Colonic mucosa (tissue), 4 donors: ENCODE measurements at regions not wholly inside any gene's neighbourhood (a gene's known extent, or its start where the extent isn't known, plus 50 kb on each side); places are given as distances from the start of the nearest gene placed in this dataset.
A peak's percentile ranks its signal among the peaks of the same experiment; 100 is the strongest.

Experiments used
- DNase-seq: peaks from one replicate; pipeline ENCODE4 v3.0.0-alpha.2; 2020
- H3K27ac ChIP-seq: fragments of 200-600 bp; one replicate; pipeline ENCODE4 v1.8.0; 2021
- H3K27me3 ChIP-seq: fragments of 200-600 bp; one replicate; pipeline ENCODE4 v1.8.0; 2021
- H3K36me3 ChIP-seq: fragments of 200-600 bp; one replicate; pipeline ENCODE4 v1.8.0; 2021
- H3K4me1 ChIP-seq: fragments of 200-600 bp; one replicate; pipeline ENCODE4 v1.8.0; 2021; ENCODE audit warnings: mild to moderate bottlenecking
- H3K4me3 ChIP-seq: fragments of 200-600 bp; one replicate; pipeline ENCODE4 v1.8.0; 2021
- H3K9ac ChIP-seq, 2 donors: one replicate each; pipeline ENCODE4 v1.7.0; 2013; ENCODE audit warnings: control low read depth in 2 of 2, low read depth in 2 of 2, low read length in 2 of 2
- H3K9me3 ChIP-seq: fragments of 200-600 bp; one replicate; pipeline ENCODE4 v1.8.0; 2021
- CTCF ChIP-seq: fragments of 200-600 bp; IDR thresholded peaks from one replicate; pipeline ENCODE4 v1.8.0; 2022; ENCODE audit warnings: antibody characterized with exemption, mild to moderate bottlenecking
- intact Hi-C: fragments of 100-400 bp; cut with DNase I; formaldehyde crosslinking; loops from one replicate; pipeline ENCODE4 v1.14.1; 2022
- donor health status: healthy.
- donor health status: DM: no; HTN: no; CAD: no.
- donor health status: DM: no; HTN: no; CAD: no.

DNA sequence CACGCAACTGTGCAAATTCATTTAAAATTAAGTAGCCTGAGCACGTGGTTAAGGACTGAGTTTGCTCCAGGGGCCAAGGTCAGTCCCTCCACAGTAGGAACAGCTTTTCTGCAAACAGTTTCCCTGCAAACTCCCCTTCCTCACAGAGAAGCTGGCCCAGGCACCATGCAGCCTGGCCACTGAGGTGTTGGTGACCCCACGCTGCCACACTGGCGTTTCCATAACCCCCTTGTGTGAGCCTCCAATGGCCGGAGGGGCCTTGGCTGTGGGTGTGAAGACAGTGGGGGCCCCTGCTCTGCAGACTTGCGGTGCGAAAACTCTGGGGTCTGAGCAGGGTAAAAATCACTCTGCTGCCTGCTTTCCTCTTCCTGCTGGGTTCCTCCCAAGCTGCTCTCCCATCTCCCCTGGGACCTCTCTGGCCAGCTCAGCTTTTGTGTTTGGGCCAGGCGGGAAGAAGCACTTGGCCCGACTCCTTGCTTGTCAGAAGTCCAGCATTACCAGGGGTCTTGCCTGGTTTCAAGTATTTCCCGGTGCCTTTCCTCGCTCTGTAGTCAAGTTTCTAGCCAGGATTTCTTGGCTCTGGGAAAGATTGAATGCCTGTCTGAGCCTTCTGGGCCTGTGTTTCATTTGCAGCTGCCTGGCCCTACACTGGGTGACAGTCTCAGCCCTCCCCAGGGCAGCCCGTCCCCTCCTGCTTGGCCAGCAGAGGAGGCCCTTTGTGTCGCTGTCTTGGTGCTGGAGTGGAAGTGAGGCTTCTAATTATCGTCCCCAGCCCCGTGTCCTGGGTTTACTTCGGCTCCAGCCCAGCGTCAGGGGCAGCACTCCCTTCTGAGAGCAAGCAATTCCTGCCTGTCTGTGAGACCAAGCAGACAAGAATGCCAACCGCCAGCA lies 131.4 kb upstream of the SLC1A4 start:
- Histone ChIP-seq H3K9me3 (no peaks in the 10 kb centered on the region), H3K27me3 (no peaks in the 10 kb centered on the region), H3K27ac (peak overlapping the region; percentile 95), H3K9ac (peak overlapping the region in 1 of 2 donors; percentile 13), H3K4me1 (peaks cover 8% of the 10 kb centered on the region), H3K4me3 (no peak overlapping the region), H3K36me3 (no peaks in the 10 kb centered on the region)
- DNase-seq = peak; percentile 44
- no peak for TF ChIP-seq CTCF
- intact Hi-C loops = no loop called here

- Histone ChIP-seq H3K9me3 (no peaks in the 10 kb centered on the region), H3K9ac (peak overlapping the region in 1 of 2 donors; percentile 61), H3K4me1 (peaks cover 4% of the 10 kb centered on the region), H3K4me3 (peak overlapping the region; percentile 42), H3K27ac (peak overlapping the region; percentile 95), H3K36me3 (no peaks in the 10 kb centered on the region), H3K27me3 (no peaks in the 10 kb centered on the region)
- DNase-seq = no peak
- intact Hi-C loops = no loop called here
- no peak for TF ChIP-seq CTCF
These were observed 130.5 kb upstream of the SLC1A4 start for GRCh38 chr2:64858541-64859311.

GRCh38 chr2:64859312-64860212 lies 129.6 kb upstream of the SLC1A4 start:
- Histone ChIP-seq H3K4me1 (peaks cover 4% of the 10 kb centered on the region), H3K4me3 (peak overlapping the region; percentile 42), H3K9me3 (no peaks in the 10 kb centered on the region), H3K27ac (peak overlapping the region; percentile 95), H3K27me3 (no peaks in the 10 kb centered on the region), H3K36me3 (no peaks in the 10 kb centered on the region), H3K9ac (peak overlapping the region; percentile 61)
- no peak for TF ChIP-seq CTCF
- intact Hi-C loops = loop anchor here (5.0 to 10.0 kb wide), 2 partner anchors 105 to 212 kb away; no protein-coding TSS in a partner anchor
- DNase-seq = peak; percentile 96

DNA sequence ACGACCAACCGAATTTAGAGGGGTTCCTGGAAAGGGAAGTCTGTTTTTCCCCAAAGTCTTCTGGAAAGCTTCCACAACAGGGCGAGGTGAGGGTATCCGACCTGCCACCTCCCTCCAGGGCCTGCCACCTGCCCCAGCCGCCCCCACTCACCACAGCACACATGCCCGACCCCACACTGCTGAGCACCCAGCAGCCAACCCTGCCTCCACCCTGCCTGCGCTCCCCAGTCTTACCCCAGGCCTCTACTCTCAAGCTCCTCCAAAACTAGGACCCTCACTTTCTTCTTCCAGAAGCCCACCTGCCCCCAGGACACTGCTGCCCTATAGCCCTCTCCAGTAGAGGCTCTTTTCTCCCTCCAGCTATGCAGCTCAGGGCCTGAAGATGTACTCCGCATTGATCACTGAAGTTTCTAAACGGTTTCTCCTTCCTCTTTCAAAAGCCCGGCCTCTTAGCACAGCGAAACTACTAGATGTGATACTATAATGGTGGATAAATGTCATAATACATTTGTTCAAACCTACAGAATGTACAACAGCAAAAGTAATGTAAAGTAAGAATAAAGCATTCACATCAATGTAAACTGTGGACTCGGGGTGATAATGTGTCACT lies 128.8 kb upstream of the SLC1A4 start:
- no peaks in the 10 kb centered on the region for H3K27me3 ChIP-seq
- peak overlapping the region; percentile 61 for H3K9ac ChIP-seq

More for the DNA sequence above, 128.8 kb upstream of the SLC1A4 start:
- H3K27ac ChIP-seq = peak overlapping the region; percentile 95
- H3K9me3 ChIP-seq = no peaks in the 10 kb centered on the region
- TF ChIP-seq CTCF = no peak
- H3K36me3 ChIP-seq = no peaks in the 10 kb centered on the region
- H3K4me1 ChIP-seq = peaks cover 4% of the 10 kb centered on the region
- intact Hi-C loops = loop anchor here (5.0 to 10.0 kb wide), 2 partner anchors 106 to 213 kb away; no protein-coding TSS in a partner anchor
- H3K4me3 ChIP-seq = peak overlapping the region; percentile 42
- no peak for DNase-seq
